ENCODE measurements at regions not wholly inside any gene's neighbourhood (a gene's known extent, or its start where the extent isn't known, plus 50 kb on each side); places are given as distances from the start of the nearest gene placed in this dataset.

DNA sequence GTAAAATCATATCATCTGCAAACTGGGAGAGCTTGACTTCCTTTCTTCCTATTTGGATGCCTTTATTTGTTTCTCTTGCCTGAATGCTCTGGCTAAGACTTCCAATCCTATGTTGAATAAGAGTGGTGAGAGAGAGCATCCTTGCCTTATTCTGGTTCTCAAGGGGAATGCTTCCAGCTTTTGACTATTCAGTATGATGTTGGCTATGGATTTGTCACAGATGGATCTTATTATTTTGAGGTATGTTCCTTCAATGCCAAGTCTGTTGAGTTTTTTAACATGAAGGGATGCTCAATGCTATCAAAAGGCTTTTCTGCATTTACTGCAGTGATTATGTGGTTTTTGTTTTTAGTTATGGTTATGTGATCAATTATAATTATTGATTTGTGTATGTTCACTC, 2144.6 kb upstream of the TENM3 start:
- ATAC-seq (no peak), DNase-seq (no peak)
- Histone ChIP-seq H3K27me3 (no peaks in the 10 kb centered on the region), H3K27ac (no peak overlapping the region), H3K4me3 (no peak overlapping the region), H3K4me1 (no peaks in the 10 kb centered on the region), H3K9me3 (no peaks in the 10 kb centered on the region), H3K36me3 (no peaks in the 10 kb centered on the region)
- TF ChIP-seq POLR2A (IDR thresholded peaks at IDR 0.05): no peak
- TF ChIP-seq, protein P1, sequence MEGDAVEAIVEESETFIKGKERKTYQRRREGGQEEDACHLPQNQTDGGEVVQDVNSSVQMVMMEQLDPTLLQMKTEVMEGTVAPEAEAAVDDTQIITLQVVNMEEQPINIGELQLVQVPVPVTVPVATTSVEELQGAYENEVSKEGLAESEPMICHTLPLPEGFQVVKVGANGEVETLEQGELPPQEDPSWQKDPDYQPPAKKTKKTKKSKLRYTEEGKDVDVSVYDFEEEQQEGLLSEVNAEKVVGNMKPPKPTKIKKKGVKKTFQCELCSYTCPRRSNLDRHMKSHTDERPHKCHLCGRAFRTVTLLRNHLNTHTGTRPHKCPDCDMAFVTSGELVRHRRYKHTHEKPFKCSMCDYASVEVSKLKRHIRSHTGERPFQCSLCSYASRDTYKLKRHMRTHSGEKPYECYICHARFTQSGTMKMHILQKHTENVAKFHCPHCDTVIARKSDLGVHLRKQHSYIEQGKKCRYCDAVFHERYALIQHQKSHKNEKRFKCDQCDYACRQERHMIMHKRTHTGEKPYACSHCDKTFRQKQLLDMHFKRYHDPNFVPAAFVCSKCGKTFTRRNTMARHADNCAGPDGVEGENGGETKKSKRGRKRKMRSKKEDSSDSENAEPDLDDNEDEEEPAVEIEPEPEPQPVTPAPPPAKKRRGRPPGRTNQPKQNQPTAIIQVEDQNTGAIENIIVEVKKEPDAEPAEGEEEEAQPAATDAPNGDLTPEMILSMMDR (IDR thresholded peaks at IDR 0.05): no peak
- intact Hi-C loops (cut with DNase I): no loop called here

- intact Hi-C loops (cut with DNase I): no loop called here
- Histone ChIP-seq H3K36me3 (no peaks in the 10 kb centered on the region), H3K4me1 (no peaks in the 10 kb centered on the region), H3K9me3 (no peaks in the 10 kb centered on the region), H3K27me3 (no peaks in the 10 kb centered on the region), H3K4me3 (no peak overlapping the region), H3K27ac (no peak overlapping the region)
- DNase-seq: no peak
- ATAC-seq: no peak
- WGBS, 4 donors: 60 to 82% (median 73%) methylated on average over 5 of the region's 5 CpGs
- TF ChIP-seq, protein P1 (IDR thresholded peaks at IDR 0.05): no peak
- no peak for TF ChIP-seq POLR2A (IDR thresholded peaks at IDR 0.05)
These were observed 2143.2 kb upstream of the TENM3 start for GRCh38 chr4:180099957-180100356.

GRCh38 chr4:180100433-180101344, 2142.5 kb upstream of the TENM3 start:
- ATAC-seq (no peak), DNase-seq (peak in 2 of 5 donors; percentile 17 to 61)
- Histone ChIP-seq H3K9me3 (no peaks in the 10 kb centered on the region), H3K27me3 (no peaks in the 10 kb centered on the region), H3K36me3 (no peaks in the 10 kb centered on the region), H3K4me1 (no peaks in the 10 kb centered on the region), H3K27ac (no peak overlapping the region), H3K4me3 (no peak overlapping the region)
- intact Hi-C loops (cut with DNase I): no loop called here
- 88 to 97% (median 92%) methylated on average over 17 to 22 of the region's 22 CpGs for WGBS, 4 donors
- TF ChIP-seq POLR2A (IDR thresholded peaks at IDR 0.05): no peak
- TF ChIP-seq, protein P1 (IDR thresholded peaks at IDR 0.05): no peak

- H3K36me3 ChIP-seq: no peaks in the 10 kb centered on the region
- intact Hi-C loops (cut with DNase I): no loop called here
- H3K9me3 ChIP-seq: no peaks in the 10 kb centered on the region
- no peak for TF ChIP-seq POLR2A (IDR thresholded peaks at IDR 0.05)
- TF ChIP-seq, protein P1 (IDR thresholded peaks at IDR 0.05): no peak
- ATAC-seq (peak in 1 of 4 donors; percentile 20), DNase-seq (peak in 2 of 5 donors; percentile 12 to 50)
- WGBS, 4 donors: 73 to 90% (median 85%) methylated on average over 17 to 28 of the region's 28 CpGs
- H3K4me3 ChIP-seq: no peak overlapping the region
- H3K27me3 ChIP-seq: no peaks in the 10 kb centered on the region
- H3K4me1 ChIP-seq: no peaks in the 10 kb centered on the region
- no peak overlapping the region for H3K27ac ChIP-seq
These were observed 2141.7 kb upstream of the TENM3 start for GRCh38 chr4:180101348-180102083.

Measured in heart left ventricle (tissue), 16 donors.